ENCODE measurements at regions not wholly inside any gene's neighbourhood (a gene's known extent, or its start where the extent isn't known, plus 50 kb on each side); places are given as distances from the start of the nearest gene placed in this dataset.

DNA sequence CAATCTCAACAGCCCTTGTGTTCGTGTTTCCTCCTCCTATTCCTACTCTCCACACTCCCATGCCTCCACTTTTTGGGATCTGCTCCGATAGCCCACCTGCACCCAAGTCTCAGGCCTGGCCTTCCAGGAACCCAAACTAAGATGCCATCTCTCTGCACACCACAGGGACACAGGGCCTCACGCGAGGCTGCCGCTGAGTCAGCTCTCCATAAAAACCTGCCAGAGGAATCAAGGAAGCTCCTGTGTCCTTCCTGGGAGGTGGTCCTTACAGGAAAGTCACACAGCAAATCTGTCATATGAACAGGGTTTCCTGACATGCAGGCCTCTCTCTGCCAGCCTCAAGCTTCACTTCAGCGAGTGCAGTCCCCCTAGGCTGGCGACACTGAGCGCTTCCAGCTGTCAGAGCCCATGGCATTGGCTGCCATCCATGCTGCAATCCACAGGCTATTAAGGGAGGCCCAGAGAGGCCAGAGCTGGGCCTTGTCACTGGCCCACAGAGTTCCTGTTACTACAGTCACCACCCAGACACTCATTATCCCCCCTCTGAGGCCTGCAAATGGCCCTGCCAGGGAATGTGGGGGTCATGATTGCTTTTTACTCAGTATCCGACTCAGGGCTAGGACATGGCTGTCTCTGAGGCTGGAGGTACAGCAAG lies 151.4 kb downstream of the OAT start:
- Mint-ChIP-seq H3K27me3 (ENCODE audit: insufficient read depth, low read depth, poor library complexity) (no peaks in the 10 kb centered on the region), H3K36me3 (ENCODE audit: low read depth) (peaks cover 6% of the 10 kb centered on the region; the same call in 2 of the 3 replicates), H3K4me1 (no peaks in the 10 kb centered on the region), H3K9me3 (peaks cover 7% of the 10 kb centered on the region), H3K4me3 (no peak overlapping the region), H3K27ac (no peak overlapping the region)
- Histone ChIP-seq H3K9me2 (ENCODE audit: insufficient read depth) (no peaks in the 10 kb centered on the region), H3F3A (replicated peaks; ENCODE audit: low read depth) (no peaks in the 10 kb centered on the region), H3K36me3 (ENCODE audit: insufficient read depth) (no peaks in the 10 kb centered on the region), H3K4me1 (ENCODE audit: insufficient read depth) (no peaks in the 10 kb centered on the region), H3K79me2 (replicated peaks; ENCODE audit: insufficient read depth) (no peaks in the 10 kb centered on the region), H3K4me3 (no peak overlapping the region), H2AFZ (no peak overlapping the region), H3K27me3 (ENCODE audit: insufficient read depth) (no peaks in the 10 kb centered on the region), H4K20me1 (replicated peaks; ENCODE audit: insufficient read depth) (no peaks in the 10 kb centered on the region), H3K27ac (ENCODE audit: low read depth) (no peak overlapping the region), H3K4me2 (no peak overlapping the region)
- DNase-seq (ENCODE audit: low spot score) (no peak), ATAC-seq (no peak)
- TF ChIP-seq STAT1 (IDR thresholded peaks at IDR 0.05; ENCODE audit: unreplicated experiment) = no peak
- TF ChIP-seq, protein P1, sequence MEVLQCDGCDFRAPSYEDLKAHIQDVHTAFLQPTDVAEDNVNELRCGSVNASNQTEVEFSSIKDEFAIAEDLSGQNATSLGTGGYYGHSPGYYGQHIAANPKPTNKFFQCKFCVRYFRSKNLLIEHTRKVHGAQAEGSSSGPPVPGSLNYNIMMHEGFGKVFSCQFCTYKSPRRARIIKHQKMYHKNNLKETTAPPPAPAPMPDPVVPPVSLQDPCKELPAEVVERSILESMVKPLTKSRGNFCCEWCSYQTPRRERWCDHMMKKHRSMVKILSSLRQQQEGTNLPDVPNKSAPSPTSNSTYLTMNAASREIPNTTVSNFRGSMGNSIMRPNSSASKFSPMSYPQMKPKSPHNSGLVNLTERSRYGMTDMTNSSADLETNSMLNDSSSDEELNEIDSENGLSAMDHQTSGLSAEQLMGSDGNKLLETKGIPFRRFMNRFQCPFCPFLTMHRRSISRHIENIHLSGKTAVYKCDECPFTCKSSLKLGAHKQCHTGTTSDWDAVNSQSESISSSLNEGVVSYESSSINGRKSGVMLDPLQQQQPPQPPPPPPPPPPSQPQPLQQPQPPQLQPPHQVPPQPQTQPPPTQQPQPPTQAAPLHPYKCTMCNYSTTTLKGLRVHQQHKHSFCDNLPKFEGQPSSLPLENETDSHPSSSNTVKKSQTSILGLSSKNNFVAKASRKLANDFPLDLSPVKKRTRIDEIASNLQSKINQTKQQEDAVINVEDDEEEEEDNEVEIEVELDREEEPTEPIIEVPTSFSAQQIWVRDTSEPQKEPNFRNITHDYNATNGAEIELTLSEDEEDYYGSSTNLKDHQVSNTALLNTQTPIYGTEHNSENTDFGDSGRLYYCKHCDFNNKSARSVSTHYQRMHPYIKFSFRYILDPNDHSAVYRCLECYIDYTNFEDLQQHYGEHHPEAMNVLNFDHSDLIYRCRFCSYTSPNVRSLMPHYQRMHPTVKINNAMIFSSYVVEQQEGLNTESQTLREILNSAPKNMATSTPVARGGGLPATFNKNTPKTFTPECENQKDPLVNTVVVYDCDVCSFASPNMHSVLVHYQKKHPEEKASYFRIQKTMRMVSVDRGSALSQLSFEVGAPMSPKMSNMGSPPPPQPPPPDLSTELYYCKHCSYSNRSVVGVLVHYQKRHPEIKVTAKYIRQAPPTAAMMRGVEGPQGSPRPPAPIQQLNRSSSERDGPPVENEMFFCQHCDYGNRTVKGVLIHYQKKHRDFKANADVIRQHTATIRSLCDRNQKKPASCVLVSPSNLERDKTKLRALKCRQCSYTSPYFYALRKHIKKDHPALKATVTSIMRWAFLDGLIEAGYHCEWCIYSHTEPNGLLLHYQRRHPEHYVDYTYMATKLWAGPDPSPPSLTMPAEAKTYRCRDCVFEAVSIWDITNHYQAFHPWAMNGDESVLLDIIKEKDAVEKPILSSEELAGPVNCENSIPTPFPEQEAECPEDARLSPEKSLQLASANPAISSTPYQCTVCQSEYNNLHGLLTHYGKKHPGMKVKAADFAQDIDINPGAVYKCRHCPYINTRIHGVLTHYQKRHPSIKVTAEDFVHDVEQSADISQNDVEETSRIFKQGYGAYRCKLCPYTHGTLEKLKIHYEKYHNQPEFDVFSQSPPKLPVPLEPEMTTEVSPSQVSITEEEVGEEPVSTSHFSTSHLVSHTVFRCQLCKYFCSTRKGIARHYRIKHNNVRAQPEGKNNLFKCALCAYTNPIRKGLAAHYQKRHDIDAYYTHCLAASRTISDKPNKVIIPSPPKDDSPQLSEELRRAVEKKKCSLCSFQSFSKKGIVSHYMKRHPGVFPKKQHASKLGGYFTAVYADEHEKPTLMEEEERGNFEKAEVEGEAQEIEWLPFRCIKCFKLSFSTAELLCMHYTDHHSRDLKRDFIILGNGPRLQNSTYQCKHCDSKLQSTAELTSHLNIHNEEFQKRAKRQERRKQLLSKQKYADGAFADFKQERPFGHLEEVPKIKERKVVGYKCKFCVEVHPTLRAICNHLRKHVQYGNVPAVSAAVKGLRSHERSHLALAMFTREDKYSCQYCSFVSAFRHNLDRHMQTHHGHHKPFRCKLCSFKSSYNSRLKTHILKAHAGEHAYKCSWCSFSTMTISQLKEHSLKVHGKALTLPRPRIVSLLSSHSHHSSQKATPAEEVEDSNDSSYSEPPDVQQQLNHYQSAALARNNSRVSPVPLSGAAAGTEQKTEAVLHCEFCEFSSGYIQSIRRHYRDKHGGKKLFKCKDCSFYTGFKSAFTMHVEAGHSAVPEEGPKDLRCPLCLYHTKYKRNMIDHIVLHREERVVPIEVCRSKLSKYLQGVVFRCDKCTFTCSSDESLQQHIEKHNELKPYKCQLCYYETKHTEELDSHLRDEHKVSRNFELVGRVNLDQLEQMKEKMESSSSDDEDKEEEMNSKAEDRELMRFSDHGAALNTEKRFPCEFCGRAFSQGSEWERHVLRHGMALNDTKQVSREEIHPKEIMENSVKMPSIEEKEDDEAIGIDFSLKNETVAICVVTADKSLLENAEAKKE (CRISPR knock-in tag; IDR thresholded peaks at IDR 0.05) = no peak
- no peak for TF ChIP-seq ZNF331 (CRISPR knock-in tag; IDR thresholded peaks at IDR 0.05; ENCODE audit: low read depth)

DNA sequence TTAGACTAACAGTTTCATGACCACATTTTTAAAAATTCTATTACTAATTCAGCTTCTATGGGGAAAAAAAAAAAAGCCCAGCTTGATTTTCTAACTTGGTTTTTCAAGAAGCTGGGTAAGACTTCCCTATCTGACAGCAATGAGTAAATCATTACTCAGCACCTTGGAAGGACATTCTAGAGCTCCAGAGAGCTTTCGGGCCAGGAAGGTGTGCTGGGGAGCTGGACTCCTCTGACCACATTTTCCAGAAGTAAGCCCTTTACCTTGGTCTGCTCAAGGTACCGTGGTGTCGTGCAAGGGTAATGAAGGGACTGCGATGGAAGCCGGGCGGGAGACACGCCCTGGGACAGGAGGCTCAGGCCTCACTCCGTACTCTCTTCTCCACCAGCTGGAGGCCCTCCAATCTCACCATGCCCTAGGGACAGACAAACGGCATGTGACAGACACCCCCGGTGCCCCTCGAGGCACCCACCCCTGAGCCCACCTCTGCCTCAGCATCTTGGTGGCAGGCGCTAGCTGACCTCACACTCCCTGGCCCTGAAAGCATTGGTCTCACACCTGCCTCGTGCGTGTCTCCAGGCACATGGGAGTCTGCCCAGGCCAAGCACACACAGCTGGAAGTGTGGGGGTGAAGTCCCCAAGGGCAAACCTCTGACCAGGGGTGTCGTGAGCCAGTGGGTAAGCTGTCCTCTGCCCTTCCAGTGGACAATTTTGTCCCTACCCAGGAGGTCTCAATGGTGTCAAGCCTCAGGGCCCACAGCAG lies 152.1 kb downstream of the OAT start:
- Histone ChIP-seq H3K4me1 (ENCODE audit: insufficient read depth) (no peaks in the 10 kb centered on the region), H3K36me3 (ENCODE audit: insufficient read depth) (no peaks in the 10 kb centered on the region), H3K4me3 (no peak overlapping the region), H3F3A (replicated peaks; ENCODE audit: low read depth) (no peaks in the 10 kb centered on the region), H3K27ac (ENCODE audit: low read depth) (no peak overlapping the region), H3K4me2 (no peak overlapping the region), H3K79me2 (replicated peaks; ENCODE audit: insufficient read depth) (no peaks in the 10 kb centered on the region), H3K9me2 (ENCODE audit: insufficient read depth) (no peaks in the 10 kb centered on the region), H3K27me3 (ENCODE audit: insufficient read depth) (no peaks in the 10 kb centered on the region), H2AFZ (no peak overlapping the region), H4K20me1 (replicated peaks; ENCODE audit: insufficient read depth) (no peaks in the 10 kb centered on the region)
- H3K27ac Mint-ChIP-seq = no peak overlapping the region
- ATAC-seq (no peak), DNase-seq (ENCODE audit: low spot score) (no peak)
- no peaks in the 10 kb centered on the region for H3K27me3 Mint-ChIP-seq (ENCODE audit: insufficient read depth, low read depth, poor library complexity)
- no peaks in the 10 kb centered on the region for H3K4me1 Mint-ChIP-seq
- H3K36me3 Mint-ChIP-seq (ENCODE audit: low read depth) = no peaks in the 10 kb centered on the region
- peaks cover under 1% of the 10 kb centered on the region; the same call in 1 of the 3 replicates for H3K9me3 Mint-ChIP-seq
- no peak overlapping the region for H3K4me3 Mint-ChIP-seq
- TF ChIP-seq ZNF114 (CRISPR knock-in tag; IDR thresholded peaks at IDR 0.05) (no peak), EZH2phosphoT487 (IDR thresholded peaks at IDR 0.05; ENCODE audit: unreplicated experiment) (no peak)
- TF ChIP-seq, protein P2, sequence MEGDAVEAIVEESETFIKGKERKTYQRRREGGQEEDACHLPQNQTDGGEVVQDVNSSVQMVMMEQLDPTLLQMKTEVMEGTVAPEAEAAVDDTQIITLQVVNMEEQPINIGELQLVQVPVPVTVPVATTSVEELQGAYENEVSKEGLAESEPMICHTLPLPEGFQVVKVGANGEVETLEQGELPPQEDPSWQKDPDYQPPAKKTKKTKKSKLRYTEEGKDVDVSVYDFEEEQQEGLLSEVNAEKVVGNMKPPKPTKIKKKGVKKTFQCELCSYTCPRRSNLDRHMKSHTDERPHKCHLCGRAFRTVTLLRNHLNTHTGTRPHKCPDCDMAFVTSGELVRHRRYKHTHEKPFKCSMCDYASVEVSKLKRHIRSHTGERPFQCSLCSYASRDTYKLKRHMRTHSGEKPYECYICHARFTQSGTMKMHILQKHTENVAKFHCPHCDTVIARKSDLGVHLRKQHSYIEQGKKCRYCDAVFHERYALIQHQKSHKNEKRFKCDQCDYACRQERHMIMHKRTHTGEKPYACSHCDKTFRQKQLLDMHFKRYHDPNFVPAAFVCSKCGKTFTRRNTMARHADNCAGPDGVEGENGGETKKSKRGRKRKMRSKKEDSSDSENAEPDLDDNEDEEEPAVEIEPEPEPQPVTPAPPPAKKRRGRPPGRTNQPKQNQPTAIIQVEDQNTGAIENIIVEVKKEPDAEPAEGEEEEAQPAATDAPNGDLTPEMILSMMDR (conservative IDR thresholded peaks at IDR 0.05; ENCODE audit: low read depth in 2 of 2) = no peak
